Activated CD4-positive, CD25-positive, alpha-beta regulatory T cell (primary cell): ENCODE measurements at regions not wholly inside any gene's neighbourhood (a gene's known extent, or its start where the extent isn't known, plus 50 kb on each side); places are given as distances from the start of the nearest gene placed in this dataset.
"Not testable (repeated sequence)": the region's sequence is repeated elsewhere in the genome, so short reads cannot be mapped to it uniquely, and the experiment has no call there.

ENCODE experiments used
- DNase-seq, 4 experiments: peaks; one replicate each; lab custom pipeline; 2025; lab: John Stamatoyannopoulos, UW

- DNase-seq, result no peak
These were observed 473.7 kb upstream of the PODXL start for GRCh38 chr7:132030086-132030568.

GRCh38 chr7:132029369-132030085 is 473.1 kb upstream of the PODXL start:
- no peak for DNase-seq

GRCh38 chr7:132028144-132028920 is 471.9 kb upstream of the PODXL start:
- DNase-seq, result no peak

- DNase-seq, result no peak
These were observed 467.9 kb upstream of the PODXL start for GRCh38 chr7:132024290-132024689.

GRCh38 chr7:132023466-132023865 is 467.0 kb upstream of the PODXL start:
- DNase-seq, result no peak

GRCh38 chr7:132022188-132022587 is 465.8 kb upstream of the PODXL start:
- no peak for DNase-seq

GRCh38 chr7:132019703-132020102 is 463.3 kb upstream of the PODXL start:
- no peak for DNase-seq

GRCh38 chr7:132009778-132010177 is 453.4 kb upstream of the PODXL start:
- DNase-seq, result no peak

GRCh38 chr7:132004529-132004928 is 448.1 kb upstream of the PODXL start:
- no peak for DNase-seq

- no peak for DNase-seq
These were observed 446.0 kb upstream of the PODXL start for GRCh38 chr7:132002343-132002968.

GRCh38 chr7:132001146-132001545 is 444.7 kb upstream of the PODXL start:
- DNase-seq, result no peak

- no peak for DNase-seq
These were observed 442.8 kb upstream of the PODXL start for GRCh38 chr7:131999193-131999592.

GRCh38 chr7:131995324-131995723 is 438.9 kb upstream of the PODXL start:
- no peak for DNase-seq

- not testable (repeated sequence) for DNase-seq
These were observed 424.6 kb upstream of the PODXL start for GRCh38 chr7:131981069-131981468.

GRCh38 chr7:131978118-131978517 is 421.7 kb upstream of the PODXL start:
- not testable (repeated sequence) for DNase-seq

GRCh38 chr7:131976411-131976810 is 420.0 kb upstream of the PODXL start:
- no peak for DNase-seq

- DNase-seq, result no peak
These were observed 418.2 kb upstream of the PODXL start for GRCh38 chr7:131974671-131975070.

- no peak for DNase-seq
These were observed 415.8 kb upstream of the PODXL start for GRCh38 chr7:131972251-131972650.

- no peak for DNase-seq
These were observed 414.2 kb upstream of the PODXL start for GRCh38 chr7:131970602-131971001.

GRCh38 chr7:131969560-131969959 is 413.1 kb upstream of the PODXL start:
- no peak for DNase-seq

GRCh38 chr7:131967216-131967730 is 410.8 kb upstream of the PODXL start:
- DNase-seq, result no peak

GRCh38 chr7:131964203-131964602 is 407.8 kb upstream of the PODXL start:
- no peak for DNase-seq
